GM12878 (cell line): ENCODE measurements at regions not wholly inside any gene's neighbourhood (a gene's known extent, or its start where the extent isn't known, plus 50 kb on each side); places are given as distances from the start of the nearest gene placed in this dataset.

Experiments
- ATAC-seq: fragments of 200-7000 bp; cut with Tn5 transposase; 3 replicates; pipeline ENCODE4 v1.9.1; 2020; ENCODE audit warnings: mild to moderate bottlenecking, moderate library complexity
- BruUV-seq: library from RNA; stranded (reverse); fragments of 400-500 nt; replicated peaks from 2 replicates; lab custom pipeline; 2021; lab: Mats Ljungman, UMichigan
- CTCF ChIA-PET: fragments of 300-600 bp; sonication (Branson Sonifier 250); formaldehyde crosslinking; extraction: SDS; loops from one replicate; lab custom pipeline; 2021; ENCODE audit warnings: inconsistent platforms; lab: Yijun Ruan, JAX
- POLR2A ChIA-PET: fragments of 350-600 bp; formaldehyde crosslinking; extraction: SDS; loops from one replicate; lab custom pipeline; 2021; ENCODE audit warnings: inconsistent platforms; lab: Charles Lee
- RAD21 ChIA-PET: fragments of 300-600 bp; sonication (Branson Sonifier 250); formaldehyde crosslinking; loops from one replicate; lab custom pipeline; 2023; ENCODE audit warnings: antibody characterized with exemption; ENCODE audit not compliant: unreplicated experiment; lab: Charles Lee
- SMC1A ChIA-PET: fragments of 300-600 bp; sonication (Branson Sonifier 250); formaldehyde crosslinking; loops from one replicate; lab custom pipeline; 2023; ENCODE audit not compliant: unreplicated experiment, uncharacterized antibody; lab: Charles Lee
- DNase-seq: peaks from one replicate; pipeline ENCODE4 v3.0.0-alpha.2; 2011; ENCODE audit warnings: low read depth, low spot score
- FAIRE-seq: peaks from 3 replicates; lab custom pipeline; 2011; peaks lifted over from hg19 to GRCh38; lab: Jason Lieb, UNC
- H2AFZ ChIP-seq: 2 replicates; pipeline ENCODE4 v1.6.0; 2011; ENCODE audit warnings: low read depth, low read length, control low read depth; ENCODE audit not compliant: control insufficient read depth
- H3K27ac ChIP-seq: 2 replicates; pipeline ENCODE4 v1.5.1; 2011; ENCODE audit warnings: control low read depth; ENCODE audit not compliant: control insufficient read depth, insufficient read depth
- H3K27me3 ChIP-seq, 2 experiments: replicated peaks in 1 of 2; 2 replicates each; pipeline versions ENCODE4 v1.6.0 to v1.6.1; 2011; ENCODE audit warnings: low read length in 1 of 2; ENCODE audit not compliant: control insufficient read depth in 2 of 2, insufficient read depth in 2 of 2
- H3K36me3 ChIP-seq, 2 experiments: 2 replicates each; pipeline ENCODE4 v1.5.1; 2011; ENCODE audit warnings: low read length in 1 of 2; ENCODE audit not compliant: control insufficient read depth in 2 of 2, insufficient read depth in 2 of 2
- H3K4me1 ChIP-seq: 2 replicates; pipeline ENCODE4 v1.6.1; 2011; ENCODE audit warnings: mild to moderate bottlenecking, low read length, moderate library complexity, mixed read lengths; ENCODE audit not compliant: control insufficient read depth, insufficient read depth
- H3K4me2 ChIP-seq: 2 replicates; pipeline ENCODE4 v1.6.0; 2011; ENCODE audit warnings: control low read depth; ENCODE audit not compliant: control insufficient read depth, insufficient read depth
- H3K4me3 ChIP-seq: fragments of 200-600 bp; sonication (generic); 2 replicates; pipeline ENCODE4 v1.5.1; 2016
- H3K79me2 ChIP-seq: 2 replicates; pipeline ENCODE4 v1.6.0; 2011; ENCODE audit warnings: low read length; ENCODE audit not compliant: control insufficient read depth, insufficient read depth
- H3K9ac ChIP-seq: 2 replicates; pipeline ENCODE4 v1.8.0; 2011; ENCODE audit warnings: low read length, control low read depth, mixed read lengths; ENCODE audit not compliant: control insufficient read depth, insufficient read depth
- H3K9me3 ChIP-seq: replicated peaks from 3 replicates; pipeline ENCODE4 v1.5.1; 2011; ENCODE audit warnings: mild to moderate bottlenecking, low read length; ENCODE audit not compliant: control insufficient read depth, insufficient read depth
- H4K20me1 ChIP-seq: 2 replicates; pipeline ENCODE4 v1.6.0; 2011; ENCODE audit not compliant: control insufficient read depth, insufficient read depth
- CBX3 ChIP-seq: fragments of 200-600 bp; sonication (generic); IDR thresholded peaks from 2 replicates; pipeline ENCODE4 v1.6.1; 2016; ENCODE audit warnings: low read depth, borderline replicate concordance
- ETV6 ChIP-seq, 2 experiments: fragments of 450-650 bp in 1 of 2; IDR thresholded peaks in 1 of 2; conservative IDR thresholded peaks in 1 of 2; 2 replicates each; pipeline ENCODE4 v1.6.1; 2014; ENCODE audit warnings: antibody characterized with exemption in 1 of 2, borderline replicate concordance in 1 of 2, low read depth in 1 of 2, mild to moderate bottlenecking in 1 of 2, moderate library complexity in 1 of 2
- NBN ChIP-seq: fragments of 450-650 bp; IDR thresholded peaks from 2 replicates; pipeline ENCODE4 v1.6.1; 2016
- RCOR1 ChIP-seq: conservative IDR thresholded peaks from 2 replicates; pipeline ENCODE4 v1.6.1; 2012; ENCODE audit warnings: low read depth, low read length, improper control_type of control experiment
- SRF ChIP-seq, 2 experiments: IDR thresholded peaks; 2 replicates each; pipeline ENCODE4 v1.6.1; 2011; ENCODE audit warnings: low read depth in 2 of 2, low read length in 2 of 2, mild to moderate bottlenecking in 1 of 2, moderate library complexity in 1 of 2
- STAT1 ChIP-seq: fragments of 450-650 bp; conservative IDR thresholded peaks from 2 replicates; pipeline ENCODE4 v1.6.1; 2014; ENCODE audit warnings: antibody characterized with exemption, mild to moderate bottlenecking
- TARDBP ChIP-seq: IDR thresholded peaks from 2 replicates; pipeline ENCODE4 v1.6.1; 2016; ENCODE audit warnings: borderline replicate concordance
- ZNF217 ChIP-seq: fragments of 450-650 bp; IDR thresholded peaks from 2 replicates; pipeline ENCODE4 v1.6.1; 2017; ENCODE audit warnings: antibody characterized with exemption, mild to moderate bottlenecking
- WGBS: methylation state at CpG from one replicate; pipeline ENCODE4 v1.1.6; 2016; ENCODE audit warnings: low lambda C conversion rate; ENCODE audit not compliant: insufficient replicate concordance, insufficient coverage; ENCODE audit errors: missing lambda C conversion rate; 5-methylcytosine and 5-hydroxymethylcytosine counted together
- in situ Hi-C: fragments of 300-500 bp; cut with MboI; formaldehyde crosslinking; loops from 9 replicates; pipeline ENCODE4 v1.14.3; 2018; ENCODE audit warnings: mixed read lengths
- intact Hi-C: fragments of 100-400 bp; cut with micrococcal nuclease; formaldehyde crosslinking; loops from one replicate; pipeline ENCODE4 v1.14.2; 2022; ENCODE audit not compliant: unreplicated experiment
- TF ChIP-seq, protein P1 (sequence below): fragments of 450-650 bp; IDR thresholded peaks from 2 replicates; pipeline ENCODE4 v1.6.1; 2016; ENCODE audit warnings: mild to moderate bottlenecking, moderate library complexity, borderline replicate concordance
- TF ChIP-seq, protein P2 (sequence below): fragments of 450-650 bp; IDR thresholded peaks from 2 replicates; pipeline ENCODE4 v1.6.1; 2017; ENCODE audit warnings: borderline replicate concordance
- TF ChIP-seq, protein P3 (sequence below): fragments of 450-650 bp; IDR thresholded peaks from 2 replicates; pipeline ENCODE4 v1.6.1; 2018; ENCODE audit warnings: mild to moderate bottlenecking, low read depth, moderate library complexity; ENCODE audit not compliant: partially characterized antibody
- TF ChIP-seq, protein P4 (sequence below): fragments of 450-650 bp; IDR thresholded peaks from 2 replicates; pipeline ENCODE4 v1.6.1; 2017; ENCODE audit warnings: mild to moderate bottlenecking, low read depth, inconsistent platforms; ENCODE audit not compliant: poor library complexity, severe bottlenecking

DNA sequence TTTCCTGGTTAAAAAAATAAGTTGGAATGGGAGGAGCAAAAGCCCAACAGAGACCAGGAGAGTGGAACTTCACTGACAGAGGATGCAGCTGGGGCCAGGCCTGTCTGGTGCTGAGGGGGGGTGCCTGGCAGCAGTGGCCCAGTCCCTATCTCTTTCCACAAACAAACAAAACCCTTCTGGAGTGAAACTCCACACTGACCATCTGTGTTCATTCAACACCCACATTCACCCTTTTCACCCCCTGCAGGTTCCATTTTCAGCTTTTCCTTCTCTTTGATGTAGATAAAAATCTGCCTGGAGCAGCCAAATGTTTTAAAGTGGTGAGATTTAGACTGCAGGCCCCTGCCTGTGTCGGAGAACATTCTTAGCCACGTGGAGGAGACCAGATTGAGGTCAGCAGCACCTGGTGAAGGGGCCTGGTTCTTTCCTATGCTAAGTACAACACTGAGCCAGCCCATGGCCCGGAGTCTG, 161.4 kb upstream of the CDH11 start:
- Histone ChIP-seq H2AFZ (no peak overlapping the region), H3K9ac (no peak overlapping the region), H4K20me1 (no peaks in the 10 kb centered on the region), H3K4me1 (no peaks in the 10 kb centered on the region), H3K36me3 (no peaks in the 10 kb centered on the region), H3K27me3 (no peaks in the 10 kb centered on the region), H3K4me3 (no peak overlapping the region), H3K4me2 (no peak overlapping the region), H3K79me2 (no peaks in the 10 kb centered on the region), H3K9me3 (no peaks in the 10 kb centered on the region), H3K27ac (no peak overlapping the region)
- no peak for DNase-seq
- RAD21 ChIA-PET, result no interaction called here
- in situ Hi-C loops, result no loop called here
- POLR2A ChIA-PET, result no interaction called here
- no peak for ATAC-seq
- no TSS peak for BruUV-seq
- TF ChIP-seq CBX3, result no peak
- no peak for TF ChIP-seq TARDBP
- TF ChIP-seq ETV6 (conservative IDR thresholded peaks at IDR 0.05 in 1 of 2, IDR thresholded peaks at IDR 0.05 in 1 of 2; ENCODE audit: borderline replicate concordance in 1 of 2, low read depth in 1 of 2), result no peak
- TF ChIP-seq NBN, result no peak
- no peak for TF ChIP-seq SRF (IDR thresholded peaks at IDR 0.05; ENCODE audit: low read depth in 2 of 2, low read length in 2 of 2)
- TF ChIP-seq, protein P1, sequence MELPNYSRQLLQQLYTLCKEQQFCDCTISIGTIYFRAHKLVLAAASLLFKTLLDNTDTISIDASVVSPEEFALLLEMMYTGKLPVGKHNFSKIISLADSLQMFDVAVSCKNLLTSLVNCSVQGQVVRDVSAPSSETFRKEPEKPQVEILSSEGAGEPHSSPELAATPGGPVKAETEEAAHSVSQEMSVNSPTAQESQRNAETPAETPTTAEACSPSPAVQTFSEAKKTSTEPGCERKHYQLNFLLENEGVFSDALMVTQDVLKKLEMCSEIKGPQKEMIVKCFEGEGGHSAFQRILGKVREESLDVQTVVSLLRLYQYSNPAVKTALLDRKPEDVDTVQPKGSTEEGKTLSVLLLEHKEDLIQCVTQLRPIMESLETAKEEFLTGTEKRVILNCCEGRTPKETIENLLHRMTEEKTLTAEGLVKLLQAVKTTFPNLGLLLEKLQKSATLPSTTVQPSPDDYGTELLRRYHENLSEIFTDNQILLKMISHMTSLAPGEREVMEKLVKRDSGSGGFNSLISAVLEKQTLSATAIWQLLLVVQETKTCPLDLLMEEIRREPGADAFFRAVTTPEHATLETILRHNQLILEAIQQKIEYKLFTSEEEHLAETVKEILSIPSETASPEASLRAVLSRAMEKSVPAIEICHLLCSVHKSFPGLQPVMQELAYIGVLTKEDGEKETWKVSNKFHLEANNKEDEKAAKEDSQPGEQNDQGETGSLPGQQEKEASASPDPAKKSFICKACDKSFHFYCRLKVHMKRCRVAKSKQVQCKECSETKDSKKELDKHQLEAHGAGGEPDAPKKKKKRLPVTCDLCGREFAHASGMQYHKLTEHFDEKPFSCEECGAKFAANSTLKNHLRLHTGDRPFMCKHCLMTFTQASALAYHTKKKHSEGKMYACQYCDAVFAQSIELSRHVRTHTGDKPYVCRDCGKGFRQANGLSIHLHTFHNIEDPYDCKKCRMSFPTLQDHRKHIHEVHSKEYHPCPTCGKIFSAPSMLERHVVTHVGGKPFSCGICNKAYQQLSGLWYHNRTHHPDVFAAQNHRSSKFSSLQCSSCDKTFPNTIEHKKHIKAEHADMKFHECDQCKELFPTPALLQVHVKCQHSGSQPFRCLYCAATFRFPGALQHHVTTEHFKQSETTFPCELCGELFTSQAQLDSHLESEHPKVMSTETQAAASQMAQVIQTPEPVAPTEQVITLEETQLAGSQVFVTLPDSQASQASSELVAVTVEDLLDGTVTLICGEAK, result no peak
- TF ChIP-seq, protein P2, sequence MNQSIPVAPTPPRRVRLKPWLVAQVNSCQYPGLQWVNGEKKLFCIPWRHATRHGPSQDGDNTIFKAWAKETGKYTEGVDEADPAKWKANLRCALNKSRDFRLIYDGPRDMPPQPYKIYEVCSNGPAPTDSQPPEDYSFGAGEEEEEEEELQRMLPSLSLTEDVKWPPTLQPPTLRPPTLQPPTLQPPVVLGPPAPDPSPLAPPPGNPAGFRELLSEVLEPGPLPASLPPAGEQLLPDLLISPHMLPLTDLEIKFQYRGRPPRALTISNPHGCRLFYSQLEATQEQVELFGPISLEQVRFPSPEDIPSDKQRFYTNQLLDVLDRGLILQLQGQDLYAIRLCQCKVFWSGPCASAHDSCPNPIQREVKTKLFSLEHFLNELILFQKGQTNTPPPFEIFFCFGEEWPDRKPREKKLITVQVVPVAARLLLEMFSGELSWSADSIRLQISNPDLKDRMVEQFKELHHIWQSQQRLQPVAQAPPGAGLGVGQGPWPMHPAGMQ, result no peak
- TF ChIP-seq, protein P3, sequence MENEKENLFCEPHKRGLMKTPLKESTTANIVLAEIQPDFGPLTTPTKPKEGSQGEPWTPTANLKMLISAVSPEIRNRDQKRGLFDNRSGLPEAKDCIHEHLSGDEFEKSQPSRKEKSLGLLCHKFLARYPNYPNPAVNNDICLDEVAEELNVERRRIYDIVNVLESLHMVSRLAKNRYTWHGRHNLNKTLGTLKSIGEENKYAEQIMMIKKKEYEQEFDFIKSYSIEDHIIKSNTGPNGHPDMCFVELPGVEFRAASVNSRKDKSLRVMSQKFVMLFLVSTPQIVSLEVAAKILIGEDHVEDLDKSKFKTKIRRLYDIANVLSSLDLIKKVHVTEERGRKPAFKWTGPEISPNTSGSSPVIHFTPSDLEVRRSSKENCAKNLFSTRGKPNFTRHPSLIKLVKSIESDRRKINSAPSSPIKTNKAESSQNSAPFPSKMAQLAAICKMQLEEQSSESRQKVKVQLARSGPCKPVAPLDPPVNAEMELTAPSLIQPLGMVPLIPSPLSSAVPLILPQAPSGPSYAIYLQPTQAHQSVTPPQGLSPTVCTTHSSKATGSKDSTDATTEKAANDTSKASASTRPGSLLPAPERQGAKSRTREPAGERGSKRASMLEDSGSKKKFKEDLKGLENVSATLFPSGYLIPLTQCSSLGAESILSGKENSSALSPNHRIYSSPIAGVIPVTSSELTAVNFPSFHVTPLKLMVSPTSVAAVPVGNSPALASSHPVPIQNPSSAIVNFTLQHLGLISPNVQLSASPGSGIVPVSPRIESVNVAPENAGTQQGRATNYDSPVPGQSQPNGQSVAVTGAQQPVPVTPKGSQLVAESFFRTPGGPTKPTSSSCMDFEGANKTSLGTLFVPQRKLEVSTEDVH, result no peak
- TF ChIP-seq RCOR1, result no peak
- no peak for TF ChIP-seq ZNF217
- TF ChIP-seq, protein P4, sequence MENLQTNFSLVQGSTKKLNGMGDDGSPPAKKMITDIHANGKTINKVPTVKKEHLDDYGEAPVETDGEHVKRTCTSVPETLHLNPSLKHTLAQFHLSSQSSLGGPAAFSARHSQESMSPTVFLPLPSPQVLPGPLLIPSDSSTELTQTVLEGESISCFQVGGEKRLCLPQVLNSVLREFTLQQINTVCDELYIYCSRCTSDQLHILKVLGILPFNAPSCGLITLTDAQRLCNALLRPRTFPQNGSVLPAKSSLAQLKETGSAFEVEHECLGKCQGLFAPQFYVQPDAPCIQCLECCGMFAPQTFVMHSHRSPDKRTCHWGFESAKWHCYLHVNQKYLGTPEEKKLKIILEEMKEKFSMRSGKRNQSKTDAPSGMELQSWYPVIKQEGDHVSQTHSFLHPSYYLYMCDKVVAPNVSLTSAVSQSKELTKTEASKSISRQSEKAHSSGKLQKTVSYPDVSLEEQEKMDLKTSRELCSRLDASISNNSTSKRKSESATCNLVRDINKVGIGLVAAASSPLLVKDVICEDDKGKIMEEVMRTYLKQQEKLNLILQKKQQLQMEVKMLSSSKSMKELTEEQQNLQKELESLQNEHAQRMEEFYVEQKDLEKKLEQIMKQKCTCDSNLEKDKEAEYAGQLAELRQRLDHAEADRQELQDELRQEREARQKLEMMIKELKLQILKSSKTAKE, result no peak
- no peak for TF ChIP-seq STAT1
- CTCF ChIA-PET, result interaction anchor here (1.1 kb wide), 1 partner anchor 14 kb away, joined by 3 read pairs; no protein-coding TSS in a partner anchor
- SMC1A ChIA-PET, result no interaction called here
- WGBS, result 0% methylated on average over 3 of the region's 3 CpGs
- no peak for FAIRE-seq
- intact Hi-C loops, result no loop called here
